RWPE2 (cell line): ENCODE measurements at regions not wholly inside any gene's neighbourhood (a gene's known extent, or its start where the extent isn't known, plus 50 kb on each side); places are given as distances from the start of the nearest gene placed in this dataset.

Source experiments
- ATAC-seq: fragments of 200-7000 bp; cut with Tn5 transposase; 3 replicates; pipeline ENCODE4 v1.9.1; 2021; ENCODE audit warnings: low read depth
- DNase-seq: peaks from one replicate; pipeline ENCODE4 v3.0.0-alpha.2; 2020; ENCODE audit warnings: low spot score
- H3K27ac ChIP-seq: fragments of 450-650 bp; 2 replicates; pipeline ENCODE4 v1.5.1; 2017; ENCODE audit warnings: mild to moderate bottlenecking; ENCODE audit not compliant: poor library complexity, severe bottlenecking
- H3K27me3 ChIP-seq: fragments of 250-450 bp; sonication (Bioruptor Pico); 2 replicates; pipeline ENCODE4 v1.5.1; 2021; ENCODE audit warnings: mild to moderate bottlenecking, moderate library complexity; ENCODE audit not compliant: insufficient read depth, poor library complexity, severe bottlenecking
- H3K36me3 ChIP-seq: fragments of 250-450 bp; sonication (Bioruptor Pico); 2 replicates; pipeline ENCODE4 v1.5.1; 2020; ENCODE audit warnings: low read depth, mild to moderate bottlenecking, moderate library complexity
- H3K4me1 ChIP-seq: fragments of 250-450 bp; sonication (Bioruptor Pico); 2 replicates; pipeline ENCODE4 v1.5.1; 2021; ENCODE audit warnings: mild to moderate bottlenecking, moderate library complexity; ENCODE audit not compliant: insufficient read depth, poor library complexity, severe bottlenecking
- H3K4me3 ChIP-seq: fragments of 250-450 bp; sonication (Bioruptor Pico); 2 replicates; pipeline ENCODE4 v1.5.1; 2021; ENCODE audit warnings: mild to moderate bottlenecking, moderate library complexity; ENCODE audit not compliant: severe bottlenecking
- H3K9me3 ChIP-seq: fragments of 250-450 bp; sonication (Bioruptor Pico); 2 replicates; pipeline ENCODE4 v1.5.1; 2021; ENCODE audit warnings: mild to moderate bottlenecking, moderate library complexity; ENCODE audit not compliant: severe bottlenecking
- TF ChIP-seq, protein P1 (sequence below): fragments of 450-650 bp; IDR thresholded peaks from one replicate; pipeline ENCODE4 v1.5.1; 2017; ENCODE audit warnings: mild to moderate bottlenecking, moderate library complexity; ENCODE audit not compliant: poor library complexity, severe bottlenecking

DNA sequence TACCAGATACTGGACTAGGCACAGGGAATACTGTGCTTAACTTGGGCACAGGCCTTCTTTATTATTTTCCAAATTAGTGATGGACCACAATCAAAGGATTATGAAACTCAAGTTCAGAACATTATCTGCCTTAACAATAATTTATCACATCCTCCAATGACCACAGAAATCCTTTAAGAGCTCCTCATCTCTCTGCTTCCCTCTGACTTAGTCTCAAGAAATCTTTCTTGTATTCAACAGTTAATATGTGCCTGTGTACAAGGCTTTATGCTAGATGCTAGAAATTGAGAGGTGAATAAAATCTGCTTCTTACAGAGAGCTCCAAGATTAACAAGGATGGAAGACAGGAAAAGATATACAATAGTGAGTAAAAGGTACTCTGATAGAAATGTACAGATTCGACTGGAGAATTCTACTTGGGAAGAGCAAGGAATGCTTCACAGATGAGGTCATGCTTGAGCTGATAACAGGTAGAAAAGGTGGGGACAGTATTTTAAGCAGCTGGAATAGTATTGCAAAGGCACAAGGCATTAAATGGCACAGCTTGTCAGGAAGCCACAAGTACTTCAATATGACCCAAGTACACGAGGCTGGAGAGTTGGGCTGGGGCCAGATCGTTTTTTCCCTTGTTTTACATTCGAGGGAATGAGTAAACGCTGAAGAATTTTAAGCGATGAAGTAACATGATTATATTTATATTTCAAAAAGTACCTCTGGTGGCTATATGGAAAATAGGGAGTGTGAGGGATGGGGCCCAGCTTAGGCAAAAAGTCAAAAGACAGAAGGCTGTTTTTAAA, 55.1 kb upstream of the ARID2 start:
- Histone ChIP-seq H3K36me3 (no peaks in the 10 kb centered on the region), H3K9me3 (no peaks in the 10 kb centered on the region), H3K4me1 (peaks cover 17% of the 10 kb centered on the region), H3K27me3 (no peaks in the 10 kb centered on the region), H3K4me3 (no peak overlapping the region), H3K27ac (peak overlapping the region; percentile 37)
- DNase-seq = peak; percentile 76
- TF ChIP-seq, protein P1, sequence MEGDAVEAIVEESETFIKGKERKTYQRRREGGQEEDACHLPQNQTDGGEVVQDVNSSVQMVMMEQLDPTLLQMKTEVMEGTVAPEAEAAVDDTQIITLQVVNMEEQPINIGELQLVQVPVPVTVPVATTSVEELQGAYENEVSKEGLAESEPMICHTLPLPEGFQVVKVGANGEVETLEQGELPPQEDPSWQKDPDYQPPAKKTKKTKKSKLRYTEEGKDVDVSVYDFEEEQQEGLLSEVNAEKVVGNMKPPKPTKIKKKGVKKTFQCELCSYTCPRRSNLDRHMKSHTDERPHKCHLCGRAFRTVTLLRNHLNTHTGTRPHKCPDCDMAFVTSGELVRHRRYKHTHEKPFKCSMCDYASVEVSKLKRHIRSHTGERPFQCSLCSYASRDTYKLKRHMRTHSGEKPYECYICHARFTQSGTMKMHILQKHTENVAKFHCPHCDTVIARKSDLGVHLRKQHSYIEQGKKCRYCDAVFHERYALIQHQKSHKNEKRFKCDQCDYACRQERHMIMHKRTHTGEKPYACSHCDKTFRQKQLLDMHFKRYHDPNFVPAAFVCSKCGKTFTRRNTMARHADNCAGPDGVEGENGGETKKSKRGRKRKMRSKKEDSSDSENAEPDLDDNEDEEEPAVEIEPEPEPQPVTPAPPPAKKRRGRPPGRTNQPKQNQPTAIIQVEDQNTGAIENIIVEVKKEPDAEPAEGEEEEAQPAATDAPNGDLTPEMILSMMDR = no peak
- peak; percentile 82 for ATAC-seq

DNA sequence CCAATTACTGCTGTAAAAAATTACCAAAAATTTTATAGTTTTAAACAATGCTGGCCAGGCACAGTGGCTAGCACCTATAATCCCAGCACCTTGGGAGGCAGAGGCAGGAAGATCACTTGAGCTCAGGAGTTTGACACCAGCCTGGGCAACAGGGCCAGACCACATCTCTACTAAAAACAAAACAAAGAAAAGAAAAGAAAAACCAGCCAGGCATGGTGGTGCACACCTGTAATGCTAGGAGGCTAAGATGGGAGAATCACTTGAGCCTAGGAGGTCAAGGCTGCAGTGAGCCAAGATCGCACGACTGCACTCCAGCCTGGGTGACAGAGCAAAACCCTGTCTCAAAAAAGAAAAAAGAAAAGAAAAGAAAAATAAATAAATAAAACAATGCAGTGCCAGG, 54.0 kb upstream of the ARID2 start:
- Histone ChIP-seq H3K9me3 (no peaks in the 10 kb centered on the region), H3K36me3 (no peaks in the 10 kb centered on the region), H3K27ac (no peak overlapping the region), H3K4me3 (no peak overlapping the region), H3K27me3 (no peaks in the 10 kb centered on the region), H3K4me1 (peaks cover 17% of the 10 kb centered on the region)
- TF ChIP-seq, protein P1 = no peak
- DNase-seq = no peak
- no peak for ATAC-seq
